DOHH2 (cell line): ENCODE measurements at regions not wholly inside any gene's neighbourhood (a gene's known extent, or its start where the extent isn't known, plus 50 kb on each side); places are given as distances from the start of the nearest gene placed in this dataset.

Experiments used
- H3F3A ChIP-seq: fragments of 200-600 bp; sonication (generic), shearing (Covaris generic); 2 replicates; pipeline ENCODE4 v1.6.0; 2016; ENCODE audit warnings: antibody characterized with exemption, mild to moderate bottlenecking; ENCODE audit not compliant: control insufficient read depth, insufficient read depth
- H3K27ac ChIP-seq: fragments of 200-600 bp; sonication (generic); 2 replicates; pipeline ENCODE4 v1.5.1; 2014; ENCODE audit warnings: low read depth, mild to moderate bottlenecking, low read length, moderate library complexity
- H3K27me3 ChIP-seq: fragments of 200-600 bp; sonication (generic); 2 replicates; pipeline ENCODE4 v1.6.1; 2014; ENCODE audit warnings: mild to moderate bottlenecking, low read length, mixed read lengths; ENCODE audit not compliant: control insufficient read depth
- H3K36me3 ChIP-seq: fragments of 200-600 bp; sonication (generic); 2 replicates; pipeline ENCODE4 v1.6.1; 2014; ENCODE audit warnings: mild to moderate bottlenecking, low read length, moderate library complexity, mixed read lengths; ENCODE audit not compliant: control insufficient read depth
- H3K4me1 ChIP-seq: fragments of 200-600 bp; sonication (generic); 2 replicates; pipeline ENCODE4 v1.6.1; 2014; ENCODE audit warnings: mild to moderate bottlenecking, low read length, mixed read lengths; ENCODE audit not compliant: control insufficient read depth
- H3K4me2 ChIP-seq: fragments of 200-600 bp; sonication (generic); 2 replicates; pipeline ENCODE4 v1.6.0; 2014; ENCODE audit warnings: mild to moderate bottlenecking, low read length, moderate library complexity
- H3K4me3 ChIP-seq: fragments of 200-600 bp; sonication (generic); 2 replicates; pipeline ENCODE4 v1.5.1; 2014; ENCODE audit warnings: mild to moderate bottlenecking, low read length, mixed read lengths
- H3K79me2 ChIP-seq: fragments of 200-600 bp; sonication (generic); 2 replicates; pipeline ENCODE4 v1.6.1; 2014; ENCODE audit warnings: mild to moderate bottlenecking, low read length, mixed read lengths; ENCODE audit not compliant: control insufficient read depth
- H3K9me2 ChIP-seq: fragments of 200-600 bp; sonication (generic); replicated peaks from 2 replicates; pipeline ENCODE4 v1.6.1; 2014; ENCODE audit warnings: mild to moderate bottlenecking, low read length, mixed read lengths; ENCODE audit not compliant: control insufficient read depth
- H3K9me3 ChIP-seq: fragments of 200-600 bp; sonication (generic); 2 replicates; pipeline ENCODE4 v1.6.1; 2014; ENCODE audit warnings: antibody characterized with exemption, low read length, mixed read lengths; ENCODE audit not compliant: control insufficient read depth, insufficient read depth
- H4K20me1 ChIP-seq: fragments of 200-600 bp; sonication (generic); 2 replicates; pipeline ENCODE4 v1.6.0; 2014; ENCODE audit warnings: low read depth, mild to moderate bottlenecking, antibody characterized with exemption, low read length, moderate library complexity; ENCODE audit not compliant: control insufficient read depth, insufficient read depth
- EZH2phosphoT487 ChIP-seq: fragments of 200-600 bp; sonication (generic); IDR thresholded peaks from 2 replicates; pipeline ENCODE4 v1.6.1; 2017; ENCODE audit warnings: borderline replicate concordance, mild to moderate bottlenecking, antibody characterized with exemption, low read length, moderate library complexity, mixed read lengths
- TF ChIP-seq, protein P1 (sequence below): fragments of 200-600 bp; sonication (generic); IDR thresholded peaks from one replicate; pipeline ENCODE4 v1.5.1; 2014; ENCODE audit warnings: antibody characterized with exemption, mild to moderate bottlenecking, low read depth, low read length; ENCODE audit not compliant: poor library complexity, severe bottlenecking

DNA sequence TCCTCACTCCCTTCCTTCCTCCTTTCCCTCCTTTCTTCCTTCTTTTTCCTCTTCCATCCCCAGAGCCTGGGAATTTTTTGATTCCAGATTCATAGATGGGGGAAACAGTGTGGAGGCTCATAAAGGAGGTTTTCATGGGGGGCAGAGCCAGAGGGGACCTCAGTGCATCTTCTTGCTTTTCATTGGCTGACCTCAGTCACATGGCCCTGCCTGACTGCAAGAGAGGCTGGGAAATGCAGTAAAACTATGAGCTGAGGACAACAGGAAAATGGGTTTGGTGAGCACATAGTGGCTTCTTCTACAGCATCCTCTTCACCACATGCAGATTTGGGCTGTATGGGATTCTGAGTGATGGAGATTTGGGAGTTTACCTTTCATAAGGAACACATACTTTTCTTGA is 437.1 kb upstream of the TBX3 start:
- Histone ChIP-seq H3K9me3 (no peaks in the 10 kb centered on the region), H3K36me3 (no peaks in the 10 kb centered on the region), H3K79me2 (no peaks in the 10 kb centered on the region), H3K27me3 (no peaks in the 10 kb centered on the region), H3F3A (no peaks in the 10 kb centered on the region), H3K4me2 (no peak overlapping the region), H3K4me3 (no peak overlapping the region), H3K27ac (no peak overlapping the region), H3K4me1 (no peaks in the 10 kb centered on the region), H3K9me2 (no peaks in the 10 kb centered on the region), H4K20me1 (no peaks in the 10 kb centered on the region)
- no peak for TF ChIP-seq EZH2phosphoT487
- TF ChIP-seq, protein P1, sequence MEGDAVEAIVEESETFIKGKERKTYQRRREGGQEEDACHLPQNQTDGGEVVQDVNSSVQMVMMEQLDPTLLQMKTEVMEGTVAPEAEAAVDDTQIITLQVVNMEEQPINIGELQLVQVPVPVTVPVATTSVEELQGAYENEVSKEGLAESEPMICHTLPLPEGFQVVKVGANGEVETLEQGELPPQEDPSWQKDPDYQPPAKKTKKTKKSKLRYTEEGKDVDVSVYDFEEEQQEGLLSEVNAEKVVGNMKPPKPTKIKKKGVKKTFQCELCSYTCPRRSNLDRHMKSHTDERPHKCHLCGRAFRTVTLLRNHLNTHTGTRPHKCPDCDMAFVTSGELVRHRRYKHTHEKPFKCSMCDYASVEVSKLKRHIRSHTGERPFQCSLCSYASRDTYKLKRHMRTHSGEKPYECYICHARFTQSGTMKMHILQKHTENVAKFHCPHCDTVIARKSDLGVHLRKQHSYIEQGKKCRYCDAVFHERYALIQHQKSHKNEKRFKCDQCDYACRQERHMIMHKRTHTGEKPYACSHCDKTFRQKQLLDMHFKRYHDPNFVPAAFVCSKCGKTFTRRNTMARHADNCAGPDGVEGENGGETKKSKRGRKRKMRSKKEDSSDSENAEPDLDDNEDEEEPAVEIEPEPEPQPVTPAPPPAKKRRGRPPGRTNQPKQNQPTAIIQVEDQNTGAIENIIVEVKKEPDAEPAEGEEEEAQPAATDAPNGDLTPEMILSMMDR, result no peak

DNA sequence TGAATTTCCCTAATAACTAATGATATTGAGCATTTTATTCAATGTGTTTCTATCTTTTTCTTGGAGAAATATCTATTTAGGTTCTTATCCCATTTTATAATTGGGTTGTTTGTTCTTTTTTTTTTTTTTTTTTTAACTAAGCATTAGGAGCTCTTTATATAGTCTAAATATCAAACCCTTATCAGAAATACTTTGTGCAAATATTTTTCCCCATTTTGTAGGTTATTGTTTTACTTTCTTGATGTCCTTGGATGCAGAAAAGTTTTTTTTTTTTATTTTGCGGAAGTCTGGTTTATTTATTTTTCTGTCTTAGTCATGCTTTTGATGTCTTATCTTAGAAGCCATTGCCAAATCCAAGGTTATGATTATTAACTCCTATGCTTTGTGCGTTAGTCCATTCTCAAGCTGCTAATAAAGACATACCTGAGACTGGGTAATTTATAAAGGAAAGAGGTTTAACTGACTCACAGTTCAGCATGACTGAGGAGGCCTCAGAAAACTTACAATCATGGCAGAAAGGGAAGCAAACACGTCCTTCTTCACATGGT is 434.3 kb upstream of the TBX3 start:
- no peaks in the 10 kb centered on the region for H3K4me1 ChIP-seq
- no peaks in the 10 kb centered on the region for H4K20me1 ChIP-seq
- no peaks in the 10 kb centered on the region for H3K36me3 ChIP-seq
- no peak overlapping the region for H3K4me2 ChIP-seq
- H3K27me3 ChIP-seq, result no peaks in the 10 kb centered on the region
- no peaks in the 10 kb centered on the region for H3K79me2 ChIP-seq
- no peak overlapping the region for H3K4me3 ChIP-seq
- TF ChIP-seq EZH2phosphoT487, result no peak
- TF ChIP-seq, protein P1, result no peak
- H3K27ac ChIP-seq, result no peak overlapping the region
- no peaks in the 10 kb centered on the region for H3K9me2 ChIP-seq
- no peaks in the 10 kb centered on the region for H3F3A ChIP-seq
- no peaks in the 10 kb centered on the region for H3K9me3 ChIP-seq

DNA sequence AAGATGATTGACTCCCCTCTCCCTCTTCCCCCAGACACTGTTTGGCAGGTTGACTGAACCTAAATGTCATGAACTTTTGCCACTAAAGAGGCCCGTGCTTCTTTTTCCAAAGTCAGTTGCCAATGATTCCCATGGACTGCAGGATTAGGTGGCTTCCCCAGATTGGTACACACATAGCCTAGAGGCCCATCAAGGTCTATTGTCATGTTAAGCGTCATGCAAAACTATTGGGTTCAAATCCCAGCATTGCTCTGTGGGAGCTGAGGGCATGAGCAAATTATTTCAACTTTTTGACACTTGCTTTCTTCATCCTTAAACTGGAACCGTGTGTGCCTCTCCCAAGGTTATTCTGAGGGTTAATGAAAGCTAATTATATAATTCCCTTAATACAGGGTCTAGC is 430.2 kb upstream of the TBX3 start:
- Histone ChIP-seq H3K27ac (no peak overlapping the region), H3K79me2 (no peaks in the 10 kb centered on the region), H3F3A (no peaks in the 10 kb centered on the region), H3K4me3 (no peak overlapping the region), H3K9me3 (no peaks in the 10 kb centered on the region), H3K27me3 (no peaks in the 10 kb centered on the region), H3K9me2 (no peaks in the 10 kb centered on the region), H4K20me1 (no peaks in the 10 kb centered on the region), H3K36me3 (no peaks in the 10 kb centered on the region), H3K4me2 (no peak overlapping the region), H3K4me1 (no peaks in the 10 kb centered on the region)
- TF ChIP-seq, protein P1, result no peak
- no peak for TF ChIP-seq EZH2phosphoT487
